Common myeloid progenitor, CD34-positive (primary cell): ENCODE measurements at regions not wholly inside any gene's neighbourhood (a gene's known extent, or its start where the extent isn't known, plus 50 kb on each side); places are given as distances from the start of the nearest gene placed in this dataset.

Experiments
- CTCF ChIA-PET: fragments of 350-600 bp; sonication (Branson Sonifier 250); formaldehyde crosslinking; loops from one replicate; lab custom pipeline; 2021; ENCODE audit warnings: antibody characterized with exemption; lab: Charles Lee
- POLR2A ChIA-PET: fragments of 350-600 bp; sonication (Branson Sonifier 250); formaldehyde crosslinking; loops from one replicate; lab custom pipeline; 2021; ENCODE audit warnings: antibody characterized with exemption; lab: Charles Lee
- DNase-seq, 3 donors: peaks; one replicate each; pipeline versions ENCODE4 v3.0.0 to v3.0.0-alpha.2; 2013
- H3K27ac ChIP-seq, 2 experiments: 1 replicate in 1 of 2; 2 replicates in 1 of 2; pipeline ENCODE4 v1.7.0; 2013; ENCODE audit warnings: inconsistent platforms in 2 of 2, low read length in 2 of 2, mild to moderate bottlenecking in 2 of 2, low read depth in 1 of 2, moderate library complexity in 1 of 2; ENCODE audit not compliant: severe bottlenecking in 2 of 2, insufficient read depth in 1 of 2, poor library complexity in 1 of 2
- H3K27me3 ChIP-seq, 5 experiments: replicated peaks in 2 of 5; 1 replicate in 3 of 5; 2 replicates in 2 of 5; pipeline versions ENCODE4 v1.6.1 to v1.7.0; 2013; ENCODE audit warnings: low read length in 4 of 5, mild to moderate bottlenecking in 2 of 5, moderate library complexity in 2 of 5, inconsistent platforms in 1 of 5; ENCODE audit not compliant: insufficient read depth in 5 of 5, control insufficient read depth in 4 of 5
- H3K36me3 ChIP-seq, 4 experiments: 1 replicate in 2 of 4; 2 replicates in 2 of 4; pipeline versions ENCODE4 v1.6.1 to v1.7.0; 2013; ENCODE audit warnings: low read length in 3 of 4, control low read depth in 1 of 4, mild to moderate bottlenecking in 1 of 4; ENCODE audit not compliant: control insufficient read depth in 4 of 4, insufficient read depth in 4 of 4
- H3K4me1 ChIP-seq, 4 experiments: 1 replicate in 3 of 4; 2 replicates in 1 of 4; pipeline versions ENCODE4 v1.6.1 to v1.7.1; 2013; ENCODE audit warnings: low read length in 3 of 4, mild to moderate bottlenecking in 3 of 4, control low read depth in 1 of 4, inconsistent platforms in 1 of 4, moderate library complexity in 1 of 4; ENCODE audit not compliant: control insufficient read depth in 4 of 4, insufficient read depth in 4 of 4; ENCODE audit errors: control extremely low read depth in 1 of 4
- H3K4me3 ChIP-seq, 7 experiments: 1 replicate in 4 of 7; 2 replicates in 3 of 7; pipeline versions ENCODE4 v1.5.1 to v1.7.0; 2013; ENCODE audit warnings: mild to moderate bottlenecking in 7 of 7, low read length in 6 of 7, moderate library complexity in 6 of 7, inconsistent platforms in 2 of 7, low read depth in 2 of 7, control low read depth in 1 of 7; ENCODE audit not compliant: insufficient read depth in 4 of 7, control insufficient read depth in 1 of 7; ENCODE audit errors: extremely low read depth in 1 of 7
- H3K9me3 ChIP-seq, 5 experiments: 1 replicate in 4 of 5; 2 replicates in 1 of 5; pipeline versions ENCODE4 v1.6.1 to v1.7.1; 2013; ENCODE audit warnings: low read length in 4 of 5, mild to moderate bottlenecking in 2 of 5, inconsistent platforms in 1 of 5, low read depth in 1 of 5, moderate library complexity in 1 of 5; ENCODE audit not compliant: control insufficient read depth in 4 of 5, insufficient read depth in 2 of 5; ENCODE audit errors: control extremely low read depth in 1 of 5
- WGBS: methylation state at CpG from one replicate; pipeline ENCODE4 v1.1.5; 2013; ENCODE audit not compliant: insufficient coverage; 5-methylcytosine and 5-hydroxymethylcytosine counted together

DNA sequence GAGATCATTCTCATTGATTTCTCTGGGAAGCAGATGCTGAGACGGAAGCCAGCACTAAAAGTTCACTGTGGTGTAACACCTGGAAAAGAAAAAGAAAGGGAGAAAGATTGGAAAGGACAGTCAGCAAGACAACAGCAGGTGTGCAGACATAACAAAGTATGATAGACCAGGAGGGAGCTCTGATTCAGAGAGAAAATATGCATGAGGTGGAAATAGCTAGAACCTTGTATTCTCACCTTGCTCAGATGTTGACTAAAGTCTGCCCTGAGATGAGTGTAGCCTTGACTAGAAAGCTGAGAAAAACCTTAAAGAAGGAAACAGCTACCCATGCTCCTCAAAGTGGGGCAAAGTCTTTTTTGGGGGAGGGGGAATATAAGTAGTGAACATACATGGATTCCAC lies 1711.8 kb downstream of the EFNB2 start:
- H3K27ac ChIP-seq, result no peak overlapping the region
- ChIA-PET CTCF (no interaction called here), POLR2A (no interaction called here)
- H3K4me3 ChIP-seq, result no peak overlapping the region
- WGBS, result 93% methylated on average over 1 of the region's 1 CpG
- no peak for DNase-seq
- no peaks in the 10 kb centered on the region for H3K4me1 ChIP-seq
- no peaks in the 10 kb centered on the region for H3K27me3 ChIP-seq
- no peaks in the 10 kb centered on the region for H3K36me3 ChIP-seq
- no peaks in the 10 kb centered on the region for H3K9me3 ChIP-seq

DNA sequence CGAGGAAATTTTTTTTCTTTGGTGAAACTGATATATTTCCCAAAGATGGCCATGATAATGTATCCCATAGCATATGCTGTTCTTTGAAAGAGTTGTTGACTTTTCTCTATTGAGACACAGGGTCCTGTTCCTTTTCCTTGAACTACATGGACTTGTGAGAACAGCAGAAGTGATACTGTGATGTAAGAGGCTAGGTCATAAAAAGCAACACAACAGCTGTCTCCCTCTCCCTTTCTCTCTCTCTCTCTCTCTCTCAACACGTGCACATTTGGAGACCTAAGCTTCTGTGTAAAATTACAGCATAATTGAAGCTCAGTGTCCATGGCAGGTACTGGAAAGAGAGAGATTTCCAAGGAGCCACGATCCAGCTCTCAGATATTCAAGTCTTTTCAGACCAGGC lies 1712.4 kb downstream of the EFNB2 start:
- no CpG with 5 or more reads among the region's 3 CpGs for WGBS
- H3K4me3 ChIP-seq, result no peak overlapping the region
- no peaks in the 10 kb centered on the region for H3K4me1 ChIP-seq
- ChIA-PET CTCF (no interaction called here), POLR2A (no interaction called here)
- no peak for DNase-seq
- no peaks in the 10 kb centered on the region for H3K36me3 ChIP-seq
- H3K27ac ChIP-seq, result no peak overlapping the region
- H3K9me3 ChIP-seq, result no peaks in the 10 kb centered on the region
- H3K27me3 ChIP-seq, result no peaks in the 10 kb centered on the region

DNA sequence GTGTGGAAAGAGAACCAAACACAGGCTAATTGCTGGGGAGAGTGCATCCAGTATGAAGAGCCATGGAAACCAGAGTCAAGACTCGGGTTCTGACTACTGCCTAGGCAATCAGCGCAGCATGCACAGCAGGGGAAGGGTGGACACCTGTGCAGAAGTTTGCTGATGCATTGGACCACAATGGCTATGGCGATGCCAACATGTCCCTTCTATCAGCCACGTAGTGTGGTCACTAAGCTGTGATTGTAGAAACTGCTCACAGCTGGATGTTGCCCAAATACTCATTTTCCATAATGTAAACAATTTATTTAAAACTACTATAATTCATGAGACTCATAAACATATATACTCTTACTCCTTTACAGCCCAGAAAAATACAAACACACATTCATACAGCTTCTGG lies 1718.2 kb downstream of the EFNB2 start:
- 96% methylated on average over 2 of the region's 4 CpGs for WGBS
- no peaks in the 10 kb centered on the region for H3K9me3 ChIP-seq
- H3K27ac ChIP-seq, result no peak overlapping the region
- ChIA-PET CTCF (no interaction called here), POLR2A (no interaction called here)
- H3K36me3 ChIP-seq, result no peaks in the 10 kb centered on the region
- H3K27me3 ChIP-seq, result no peaks in the 10 kb centered on the region
- H3K4me3 ChIP-seq, result no peak overlapping the region
- no peaks in the 10 kb centered on the region for H3K4me1 ChIP-seq
- no peak for DNase-seq

GRCh38 chr13:104816726-104817125 lies 1718.7 kb downstream of the EFNB2 start:
- Histone ChIP-seq H3K9me3 (no peaks in the 10 kb centered on the region), H3K27ac (no peak overlapping the region), H3K4me3 (no peak overlapping the region), H3K4me1 (no peaks in the 10 kb centered on the region), H3K36me3 (no peaks in the 10 kb centered on the region), H3K27me3 (no peaks in the 10 kb centered on the region)
- CTCF ChIA-PET, result no interaction called here
- WGBS, result 95% methylated on average over 2 of the region's 4 CpGs
- DNase-seq, result no peak
- POLR2A ChIA-PET, result no interaction called here

DNA sequence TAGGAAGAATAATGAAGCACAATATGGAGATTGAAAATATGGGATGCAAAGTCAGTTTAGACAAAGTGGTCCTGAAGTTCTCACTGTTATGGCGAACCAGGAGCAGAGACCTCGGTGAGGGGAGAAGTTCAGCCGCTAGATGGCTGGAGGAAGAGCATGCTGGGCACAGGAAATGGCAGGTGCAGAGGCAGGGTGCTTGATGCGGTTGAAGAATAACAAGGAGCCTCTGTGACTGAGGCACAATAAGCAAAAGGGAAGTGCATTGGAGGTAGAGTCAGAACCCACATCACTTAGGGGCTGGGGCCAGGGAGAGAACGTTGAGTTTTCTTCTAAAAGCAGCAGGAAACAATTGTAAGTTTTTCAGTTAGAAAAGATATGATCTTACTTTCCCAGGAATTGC lies 1725.2 kb downstream of the EFNB2 start:
- no peak for DNase-seq
- H3K36me3 ChIP-seq, result no peaks in the 10 kb centered on the region
- POLR2A ChIA-PET, result no interaction called here
- H3K27ac ChIP-seq, result no peak overlapping the region
- H3K4me1 ChIP-seq, result no peaks in the 10 kb centered on the region
- CTCF ChIA-PET, result no interaction called here
- H3K9me3 ChIP-seq, result no peaks in the 10 kb centered on the region
- no peaks in the 10 kb centered on the region for H3K27me3 ChIP-seq
- H3K4me3 ChIP-seq, result no peak overlapping the region
- 83% methylated on average over 4 of the region's 5 CpGs for WGBS

DNA sequence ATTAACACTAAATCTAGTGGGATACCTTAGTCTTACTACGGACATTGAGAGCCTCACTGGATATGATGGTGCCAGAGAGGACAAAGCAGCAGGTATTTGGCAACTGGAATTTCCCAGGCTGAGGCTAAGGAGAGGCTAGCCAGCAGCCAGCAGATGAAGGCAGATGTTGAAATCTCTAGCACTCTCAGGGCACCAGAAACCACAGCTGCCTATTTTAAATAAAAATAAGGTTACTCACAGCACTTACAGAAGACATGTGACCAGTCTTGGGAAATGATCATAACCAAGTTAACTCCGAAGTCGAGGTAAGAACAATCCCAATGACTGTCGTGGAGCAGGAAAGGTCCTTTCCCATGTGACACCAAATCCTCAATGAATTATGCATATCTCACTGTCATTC lies 1726.0 kb downstream of the EFNB2 start:
- Histone ChIP-seq H3K4me3 (no peak overlapping the region), H3K36me3 (no peaks in the 10 kb centered on the region), H3K27ac (no peak overlapping the region), H3K4me1 (no peaks in the 10 kb centered on the region), H3K9me3 (no peaks in the 10 kb centered on the region), H3K27me3 (no peaks in the 10 kb centered on the region)
- WGBS, result 98% methylated on average over 4 of the region's 4 CpGs
- ChIA-PET CTCF (no interaction called here), POLR2A (no interaction called here)
- no peak for DNase-seq

DNA sequence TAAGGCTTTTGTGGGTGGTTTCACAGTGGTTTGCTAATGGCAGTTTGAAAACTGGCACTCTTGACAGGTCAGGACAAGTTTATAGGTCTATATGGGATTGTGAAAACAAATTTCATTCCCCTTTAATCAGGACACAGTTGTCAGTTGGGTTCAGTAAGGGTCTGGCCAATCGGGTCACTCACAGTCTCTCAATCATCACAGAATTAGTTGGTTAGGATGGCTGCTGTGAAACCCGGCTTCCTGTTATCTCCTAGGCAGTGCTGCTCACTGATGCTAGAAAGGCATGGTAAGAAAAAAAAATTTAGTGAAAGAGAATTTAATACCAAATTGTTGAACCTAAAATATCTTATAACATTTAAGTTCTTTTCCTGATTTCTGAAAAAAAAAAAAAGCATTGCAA lies 1730.1 kb downstream of the EFNB2 start:
- Histone ChIP-seq H3K27ac (no peak overlapping the region), H3K4me1 (no peaks in the 10 kb centered on the region), H3K9me3 (no peaks in the 10 kb centered on the region), H3K36me3 (no peaks in the 10 kb centered on the region), H3K4me3 (no peak overlapping the region), H3K27me3 (no peaks in the 10 kb centered on the region)
- CTCF ChIA-PET, result no interaction called here
- WGBS, result no CpG with 5 or more reads among the region's 2 CpGs
- POLR2A ChIA-PET, result no interaction called here
- DNase-seq, result no peak
